HEK293T (cell line): ENCODE measurements at regions not wholly inside any gene's neighbourhood (a gene's known extent, or its start where the extent isn't known, plus 50 kb on each side); places are given as distances from the start of the nearest gene placed in this dataset.

Experiments
- CTCF ChIA-PET: fragments of 350-600 bp; formaldehyde crosslinking; extraction: SDS; loops from one replicate; lab custom pipeline; 2021; ENCODE audit warnings: antibody characterized with exemption, inconsistent platforms; lab: Yijun Ruan, JAX
- POLR2A ChIA-PET: fragments of 350-600 bp; formaldehyde crosslinking; extraction: SDS; loops from one replicate; lab custom pipeline; 2020; ENCODE audit warnings: antibody characterized with exemption, inconsistent platforms; lab: Yijun Ruan, JAX
- DNase-seq: peaks from one replicate; pipeline ENCODE4 v3.0.0; 2012; ENCODE audit warnings: mixed read lengths; ENCODE audit errors: extremely low spot score
- ARNT ChIP-seq: fragments of 450-650 bp; IDR thresholded peaks from 2 replicates; pipeline ENCODE4 v1.6.1; 2017; ENCODE audit warnings: mild to moderate bottlenecking
- BHLHE40 ChIP-seq: fragments of 450-650 bp; IDR thresholded peaks from 2 replicates; pipeline ENCODE4 v1.6.1; 2016; ENCODE audit warnings: mild to moderate bottlenecking, moderate library complexity, borderline replicate concordance
- CTBP1 ChIP-seq: fragments of 450-650 bp; IDR thresholded peaks from 2 replicates; pipeline ENCODE4 v1.6.1; 2016; ENCODE audit warnings: borderline replicate concordance
- ELF4 ChIP-seq: fragments of 450-650 bp; IDR thresholded peaks from 2 replicates; pipeline ENCODE4 v1.6.1; 2017; ENCODE audit warnings: antibody characterized with exemption
- FOXA1 ChIP-seq: fragments of 450-650 bp; IDR thresholded peaks from 2 replicates; pipeline ENCODE4 v1.6.1; 2016; ENCODE audit warnings: mild to moderate bottlenecking
- FOXK2 ChIP-seq: fragments of 450-650 bp; IDR thresholded peaks from 2 replicates; pipeline ENCODE4 v1.6.1; 2016; ENCODE audit warnings: mild to moderate bottlenecking
- FOXM1 ChIP-seq: fragments of 450-650 bp; IDR thresholded peaks from 2 replicates; pipeline ENCODE4 v1.6.1; 2017; ENCODE audit warnings: mild to moderate bottlenecking, borderline replicate concordance
- HDGF ChIP-seq: fragments of 450-650 bp; IDR thresholded peaks from 2 replicates; pipeline ENCODE4 v1.6.1; 2017; ENCODE audit warnings: antibody characterized with exemption, borderline replicate concordance
- L3MBTL2 ChIP-seq: fragments of 450-650 bp; conservative IDR thresholded peaks from 2 replicates; pipeline ENCODE4 v1.6.1; 2016; ENCODE audit warnings: mild to moderate bottlenecking
- LEF1 ChIP-seq: fragments of 450-650 bp; IDR thresholded peaks from 2 replicates; pipeline ENCODE4 v1.6.1; 2017; ENCODE audit warnings: mild to moderate bottlenecking, borderline replicate concordance
- NFRKB ChIP-seq: fragments of 450-650 bp; IDR thresholded peaks from 2 replicates; pipeline ENCODE4 v1.6.1; 2016; ENCODE audit warnings: mild to moderate bottlenecking, moderate library complexity
- SP1 ChIP-seq: fragments of 450-650 bp; IDR thresholded peaks from 2 replicates; pipeline ENCODE4 v1.6.1; 2017
- SUZ12 ChIP-seq: fragments of 450-650 bp; IDR thresholded peaks from 2 replicates; pipeline ENCODE4 v1.6.1; 2016; ENCODE audit warnings: mild to moderate bottlenecking
- TARDBP ChIP-seq: fragments of 450-650 bp; IDR thresholded peaks from 2 replicates; pipeline ENCODE4 v1.6.1; 2016
- ZNF384 ChIP-seq: fragments of 450-650 bp; IDR thresholded peaks from 2 replicates; pipeline ENCODE4 v1.6.1; 2016
- TF ChIP-seq, protein P1 (sequence below): fragments of 450-650 bp; IDR thresholded peaks from 2 replicates; pipeline ENCODE4 v1.6.1; 2016

- TF ChIP-seq SUZ12 (no peak), FOXM1 (no peak), FOXK2 (no peak)
- TF ChIP-seq, protein P1, sequence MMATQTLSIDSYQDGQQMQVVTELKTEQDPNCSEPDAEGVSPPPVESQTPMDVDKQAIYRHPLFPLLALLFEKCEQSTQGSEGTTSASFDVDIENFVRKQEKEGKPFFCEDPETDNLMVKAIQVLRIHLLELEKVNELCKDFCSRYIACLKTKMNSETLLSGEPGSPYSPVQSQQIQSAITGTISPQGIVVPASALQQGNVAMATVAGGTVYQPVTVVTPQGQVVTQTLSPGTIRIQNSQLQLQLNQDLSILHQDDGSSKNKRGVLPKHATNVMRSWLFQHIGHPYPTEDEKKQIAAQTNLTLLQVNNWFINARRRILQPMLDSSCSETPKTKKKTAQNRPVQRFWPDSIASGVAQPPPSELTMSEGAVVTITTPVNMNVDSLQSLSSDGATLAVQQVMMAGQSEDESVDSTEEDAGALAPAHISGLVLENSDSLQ: no peak
- POLR2A ChIA-PET: no interaction called here
- CTCF ChIA-PET: interaction anchor here (0.6 to 0.7 kb wide), 2 partner anchors 19 to 143 kb away, joined by 3 read pairs; no protein-coding TSS in a partner anchor
- DNase-seq: no peak
Observed at GRCh38 chr3:106826791-106827311, 550.4 kb upstream of the CCDC54 start.

DNA sequence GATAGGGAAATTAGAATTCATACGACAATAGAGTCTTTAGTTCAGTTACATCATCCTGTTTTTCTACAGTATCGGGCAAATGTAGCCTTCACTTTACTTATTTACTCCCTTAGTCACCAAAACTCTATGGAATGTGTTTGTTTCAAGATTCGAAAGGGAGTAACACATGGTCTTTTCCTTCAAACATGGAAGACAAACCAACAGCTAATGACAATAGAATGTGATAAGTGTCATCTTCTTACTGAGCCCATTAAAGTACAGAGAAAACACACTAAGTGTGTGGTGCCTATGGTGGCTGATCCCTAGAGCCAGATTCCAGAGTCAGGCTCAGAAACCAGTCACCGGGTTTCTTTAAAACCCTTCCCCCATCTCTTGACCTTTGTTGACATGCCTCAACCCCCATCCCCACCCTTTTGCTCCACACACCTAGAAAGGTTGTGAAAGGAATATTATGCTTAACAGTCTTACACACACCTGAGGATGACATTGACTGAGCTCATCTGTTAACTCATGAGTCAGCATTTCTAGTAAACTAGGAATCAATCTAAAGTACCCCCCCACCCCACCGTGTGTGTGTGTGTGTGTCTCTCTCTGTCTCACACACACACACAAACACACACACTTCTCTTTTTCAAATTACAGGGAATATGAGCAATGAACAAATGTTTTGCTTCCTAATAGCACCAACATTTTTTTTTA, 549.6 kb upstream of the CCDC54 start:
- CTCF ChIA-PET: no interaction called here
- no peak for TF ChIP-seq ZNF384
- TF ChIP-seq SUZ12: no peak
- TF ChIP-seq NFRKB: no peak
- TF ChIP-seq SP1: no peak
- no peak for TF ChIP-seq TARDBP
- TF ChIP-seq HDGF: no peak
- TF ChIP-seq CTBP1: no peak
- TF ChIP-seq LEF1: no peak
- TF ChIP-seq ARNT: no peak
- no peak for TF ChIP-seq ELF4
- TF ChIP-seq L3MBTL2: no peak
- no peak for TF ChIP-seq BHLHE40
- no peak for TF ChIP-seq FOXA1
- TF ChIP-seq FOXM1: no peak
- POLR2A ChIA-PET: no interaction called here

GRCh38 chr3:106829206-106829605, 548.0 kb upstream of the CCDC54 start:
- POLR2A ChIA-PET: no interaction called here
- DNase-seq: no peak
- TF ChIP-seq FOXA1: no peak
- TF ChIP-seq NFRKB: no peak
- TF ChIP-seq FOXK2: no peak
- TF ChIP-seq ARNT: no peak
- TF ChIP-seq TARDBP: no peak
- no peak for TF ChIP-seq CTBP1
- TF ChIP-seq L3MBTL2: no peak
- TF ChIP-seq SP1: no peak
- no peak for TF ChIP-seq HDGF
- no peak for TF ChIP-seq ZNF384
- TF ChIP-seq BHLHE40: no peak
- no peak for TF ChIP-seq FOXM1
- TF ChIP-seq LEF1: no peak
- no peak for TF ChIP-seq ELF4
- TF ChIP-seq SUZ12: no peak
- TF ChIP-seq, protein P1: no peak
- CTCF ChIA-PET: no interaction called here

More for the DNA sequence above, 549.6 kb upstream of the CCDC54 start:
- no peak for DNase-seq

DNA sequence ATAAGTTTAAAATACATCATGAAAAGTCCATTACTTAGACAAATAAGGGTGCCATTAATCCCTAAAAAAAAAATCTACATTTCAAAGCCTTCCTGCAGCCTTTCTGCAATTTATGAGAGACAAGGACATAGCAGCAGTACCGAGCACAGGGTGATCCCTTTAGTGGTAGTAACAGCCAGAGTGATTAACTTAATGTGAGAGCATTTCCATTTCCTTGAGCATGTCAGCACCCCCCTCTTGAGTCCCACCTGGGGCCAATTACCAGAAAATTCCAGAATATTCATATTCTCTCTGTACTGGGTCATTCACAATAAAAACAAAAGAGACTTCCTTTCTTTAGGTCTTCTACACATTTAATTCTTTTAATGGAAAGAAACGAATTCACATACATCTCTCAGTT, 546.9 kb upstream of the CCDC54 start:
- no peak for DNase-seq
- POLR2A ChIA-PET: no interaction called here
- TF ChIP-seq TARDBP: no peak
- CTCF ChIA-PET: no interaction called here

DNA sequence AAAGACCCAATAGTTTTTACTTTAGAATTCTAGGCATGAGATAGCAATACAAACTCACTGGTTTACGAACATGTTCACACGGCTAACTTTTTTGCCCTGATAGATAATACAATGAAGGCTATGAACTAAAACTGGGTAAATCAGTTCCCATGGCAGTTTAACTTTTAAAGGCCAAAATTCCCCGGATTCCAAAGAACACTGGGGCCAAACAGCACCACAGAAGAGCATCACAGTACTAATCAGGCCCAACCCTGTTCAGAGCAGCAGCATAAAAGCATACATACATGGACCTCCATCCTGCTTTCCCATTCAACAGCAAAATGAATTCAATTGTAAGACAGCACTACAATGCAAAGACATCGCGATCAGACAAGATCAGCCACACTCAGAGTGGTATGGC, 540.3 kb upstream of the CCDC54 start:
- POLR2A ChIA-PET: no interaction called here
- TF ChIP-seq FOXM1 (no peak), FOXK2 (no peak), ZNF384 (no peak), BHLHE40 (no peak), FOXA1 (no peak), CTBP1 (no peak), TARDBP (no peak), ELF4 (no peak), SUZ12 (no peak)
- TF ChIP-seq, protein P1: no peak
- no peak for DNase-seq
- CTCF ChIA-PET: no interaction called here

DNA sequence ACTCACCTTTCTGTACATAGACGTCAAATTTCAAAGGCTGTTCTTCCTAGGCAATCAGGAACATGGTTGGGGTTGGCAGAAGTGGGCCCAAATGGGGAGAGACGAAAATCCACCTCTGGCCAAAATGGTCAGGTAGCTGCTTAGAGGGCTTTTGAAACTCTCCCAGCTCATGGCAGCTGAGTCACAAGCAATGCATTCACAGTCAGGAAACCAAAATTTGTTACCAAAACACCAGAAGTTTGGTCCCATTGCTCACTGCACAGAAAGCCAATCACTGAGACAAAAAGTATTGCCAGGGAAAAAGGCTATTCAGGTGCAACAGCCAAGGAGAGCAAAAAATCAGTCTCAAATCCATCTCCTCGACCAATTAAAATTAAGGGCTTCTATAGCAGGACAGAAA, 539.6 kb upstream of the CCDC54 start:
- no peak for DNase-seq
- no peak for TF ChIP-seq TARDBP
- no peak for TF ChIP-seq ZNF384
- TF ChIP-seq NFRKB: no peak
- no peak for TF ChIP-seq ARNT
- no peak for TF ChIP-seq HDGF
- TF ChIP-seq ELF4: no peak
- TF ChIP-seq FOXK2: no peak
- TF ChIP-seq CTBP1: no peak
- TF ChIP-seq, protein P1: no peak
- ChIA-PET CTCF (no interaction called here), POLR2A (no interaction called here)
